H9 (cell line): ENCODE measurements at regions not wholly inside any gene's neighbourhood (a gene's known extent, or its start where the extent isn't known, plus 50 kb on each side); places are given as distances from the start of the nearest gene placed in this dataset.

ENCODE experiments used
- DNase-seq: peaks from one replicate; pipeline ENCODE4 v3.0.0-alpha.2; 2017
- H2AFZ ChIP-seq: one replicate; pipeline ENCODE4 v1.6.1; 2013; ENCODE audit warnings: mild to moderate bottlenecking, low read length, control low read depth, moderate library complexity
- H2AK5ac ChIP-seq: 2 replicates; pipeline ENCODE4 v1.6.1; 2013; ENCODE audit warnings: low read length, control low read depth, mixed read lengths; ENCODE audit not compliant: insufficient read length
- H2BK120ac ChIP-seq: one replicate; pipeline ENCODE4 v1.6.1; 2013; ENCODE audit warnings: low read depth, mild to moderate bottlenecking, low read length, control low read depth, inconsistent platforms; ENCODE audit not compliant: poor library complexity, severe bottlenecking
- H2BK12ac ChIP-seq: 2 replicates; pipeline ENCODE4 v1.6.1; 2013; ENCODE audit warnings: low read length, control low read depth, mixed read lengths, low read depth; ENCODE audit not compliant: insufficient read length
- H2BK15ac ChIP-seq: 2 replicates; pipeline ENCODE4 v1.6.1; 2013; ENCODE audit warnings: low read depth, low read length, control low read depth
- H2BK20ac ChIP-seq: one replicate; pipeline ENCODE4 v1.6.1; 2013; ENCODE audit warnings: low read depth, mild to moderate bottlenecking, low read length, control low read depth, inconsistent platforms; ENCODE audit not compliant: poor library complexity, severe bottlenecking
- H2BK5ac ChIP-seq: 2 replicates; pipeline ENCODE4 v1.6.1; 2013; ENCODE audit warnings: low read length, control low read depth, mixed read lengths; ENCODE audit not compliant: insufficient read length
- H3K14ac ChIP-seq: 2 replicates; pipeline ENCODE4 v1.6.1; 2013; ENCODE audit warnings: low read length, control low read depth; ENCODE audit not compliant: insufficient read depth
- H3K18ac ChIP-seq: 2 replicates; pipeline ENCODE4 v1.6.1; 2013; ENCODE audit warnings: low read depth, mild to moderate bottlenecking, mixed read lengths, low read length, control low read depth; ENCODE audit not compliant: insufficient read length
- H3K23ac ChIP-seq: 2 replicates; pipeline ENCODE4 v1.6.1; 2013; ENCODE audit warnings: low read length, control low read depth, mixed read lengths, low read depth; ENCODE audit not compliant: insufficient read length
- H3K23me2 ChIP-seq: 2 replicates; pipeline ENCODE4 v1.6.1; 2013; ENCODE audit warnings: low read depth, mild to moderate bottlenecking, mixed read lengths, low read length, control low read depth; ENCODE audit not compliant: insufficient read length, poor library complexity, severe bottlenecking
- H3K27ac ChIP-seq: 2 replicates; pipeline ENCODE4 v1.5.1; 2013; ENCODE audit warnings: low read length, control low read depth, mixed read lengths, low read depth; ENCODE audit not compliant: insufficient read length
- H3K27me3 ChIP-seq: 2 replicates; pipeline ENCODE4 v1.6.1; 2013; ENCODE audit warnings: low read length, control low read depth, inconsistent platforms; ENCODE audit not compliant: insufficient read depth
- H3K4ac ChIP-seq: 2 replicates; pipeline ENCODE4 v1.6.1; 2013; ENCODE audit warnings: low read depth, mild to moderate bottlenecking, control low read depth, inconsistent platforms, low read length, moderate library complexity
- H3K4me1 ChIP-seq: 2 replicates; pipeline ENCODE4 v1.6.1; 2013; ENCODE audit warnings: low read length, control low read depth, inconsistent platforms; ENCODE audit not compliant: insufficient read depth
- H3K4me2 ChIP-seq: 2 replicates; pipeline ENCODE4 v1.6.1; 2013; ENCODE audit warnings: low read length, control low read depth, mixed read lengths; ENCODE audit not compliant: insufficient read length, insufficient read depth
- H3K56ac ChIP-seq: 2 replicates; pipeline ENCODE4 v1.6.1; 2013; ENCODE audit warnings: low read depth, mild to moderate bottlenecking, mixed read lengths, low read length, control low read depth; ENCODE audit not compliant: insufficient read length
- H3K79me1 ChIP-seq: 2 replicates; pipeline ENCODE4 v1.6.1; 2013; ENCODE audit warnings: low read depth, mild to moderate bottlenecking, moderate library complexity, low read length, control low read depth, inconsistent platforms; ENCODE audit not compliant: insufficient read depth, poor library complexity, severe bottlenecking
- H3K79me2 ChIP-seq: 2 replicates; pipeline ENCODE4 v1.6.1; 2013; ENCODE audit warnings: low read length, control low read depth, inconsistent platforms; ENCODE audit not compliant: insufficient read depth
- H3K9ac ChIP-seq: 2 replicates; pipeline ENCODE4 v1.6.1; 2013; ENCODE audit warnings: low read length, control low read depth, mixed read lengths; ENCODE audit not compliant: insufficient read length; ENCODE audit errors: extremely low read depth
- H3K9me3 ChIP-seq: one replicate; pipeline ENCODE4 v1.6.1; 2013; ENCODE audit warnings: low read depth, low read length, inconsistent platforms; ENCODE audit not compliant: control insufficient read depth
- H3T11ph ChIP-seq: one replicate; pipeline ENCODE4 v1.6.1; 2013; ENCODE audit warnings: mild to moderate bottlenecking, low read length, control low read depth, inconsistent platforms
- H4K20me1 ChIP-seq: one replicate; pipeline ENCODE4 v1.6.1; 2013; ENCODE audit not compliant: control insufficient read depth, insufficient read length, insufficient read depth
- H4K5ac ChIP-seq: 2 replicates; pipeline ENCODE4 v1.6.1; 2013; ENCODE audit warnings: low read depth, mild to moderate bottlenecking, mixed read lengths, low read length, control low read depth; ENCODE audit not compliant: insufficient read length
- H4K8ac ChIP-seq: replicated peaks from 2 replicates; pipeline ENCODE4 v1.6.1; 2013; ENCODE audit warnings: low read length, control low read depth, mixed read lengths, low read depth; ENCODE audit not compliant: insufficient read length
- H4K91ac ChIP-seq: 2 replicates; pipeline ENCODE4 v1.6.1; 2013; ENCODE audit warnings: low read depth, mild to moderate bottlenecking, moderate library complexity, mixed read lengths, low read length, control low read depth; ENCODE audit not compliant: insufficient read length
- H3K27ac Mint-ChIP-seq, 3 experiments: 2 replicates in 2 of 3; 3 replicates in 1 of 3; pipeline ENCODE4 v1.8.0; 2020 to 2021; ENCODE audit warnings: mixed read lengths in 3 of 3, mild to moderate bottlenecking in 1 of 3, moderate library complexity in 1 of 3
- H3K27me3 Mint-ChIP-seq: 2 replicates; pipeline ENCODE4 v1.8.0; 2021; ENCODE audit warnings: low read depth, mild to moderate bottlenecking, moderate library complexity, mixed read lengths
- H3K36me3 Mint-ChIP-seq, 3 experiments: 2 replicates in 2 of 3; 3 replicates in 1 of 3; pipeline ENCODE4 v1.8.0; 2020 to 2021; ENCODE audit warnings: low read depth in 3 of 3, mixed read lengths in 3 of 3; ENCODE audit not compliant: insufficient read depth in 1 of 3
- H3K4me1 Mint-ChIP-seq, 2 experiments: 2 replicates each; pipeline ENCODE4 v1.8.0; 2020; ENCODE audit warnings: mixed read lengths in 2 of 2
- H3K4me3 Mint-ChIP-seq, 2 experiments: 2 replicates in 1 of 2; 3 replicates in 1 of 2; pipeline ENCODE4 v1.8.0; 2020 to 2021; ENCODE audit warnings: mild to moderate bottlenecking in 2 of 2, mixed read lengths in 2 of 2, moderate library complexity in 1 of 2
- H3K9me3 Mint-ChIP-seq, 2 experiments: 2 replicates in 1 of 2; 3 replicates in 1 of 2; pipeline ENCODE4 v1.8.0; 2020; ENCODE audit warnings: mild to moderate bottlenecking in 2 of 2, mixed read lengths in 2 of 2, moderate library complexity in 1 of 2
- CTCF ChIP-seq: fragments of 200-600 bp; sonication (generic); conservative IDR thresholded peaks from 3 replicates; pipeline ENCODE4 v1.8.0; 2021; ENCODE audit warnings: antibody characterized with exemption, mild to moderate bottlenecking
- WGBS: extraction: QIAGEN DNeasy Blood & Tissue Kit; methylation state at CpG from one replicate; pipeline ENCODE4 v1.1.7; 2013; ENCODE audit warnings: missing lambda C conversion rate, low lambda C conversion rate, mixed read lengths; ENCODE audit not compliant: insufficient read length; ENCODE audit errors: extremely low coverage; 5-methylcytosine and 5-hydroxymethylcytosine counted together

- Mint-ChIP-seq H3K4me3 (no peak overlapping the region), H3K27me3 (no peaks in the 10 kb centered on the region; the same call in 1 of the 2 replicates), H3K36me3 (no peaks in the 10 kb centered on the region), H3K27ac (no peak overlapping the region), H3K9me3 (no peaks in the 10 kb centered on the region), H3K4me1 (peaks cover 27 to 39% of the 10 kb centered on the region in 2 experiments)
- Histone ChIP-seq H3K79me1 (no peaks in the 10 kb centered on the region), H3K79me2 (no peaks in the 10 kb centered on the region), H4K20me1 (no peaks in the 10 kb centered on the region), H2BK120ac (no peak overlapping the region), H4K5ac (no peak overlapping the region), H3K14ac (no peak overlapping the region), H4K8ac (no peak overlapping the region), H2AK5ac (no peak overlapping the region), H3T11ph (no peak overlapping the region), H3K23me2 (no peaks in the 10 kb centered on the region), H3K9ac (no peak overlapping the region), H3K23ac (no peak overlapping the region), H3K4ac (no peak overlapping the region), H3K4me2 (no peak overlapping the region), H4K91ac (no peak overlapping the region), H2BK12ac (no peak overlapping the region), H2BK20ac (no peak overlapping the region), H3K27me3 (no peaks in the 10 kb centered on the region), H2AFZ (no peak overlapping the region), H3K9me3 (no peaks in the 10 kb centered on the region), H3K56ac (no peak overlapping the region), H2BK5ac (no peak overlapping the region), H2BK15ac (no peak overlapping the region), H3K27ac (no peak overlapping the region), H3K4me1 (peaks cover under 1% of the 10 kb centered on the region), H3K18ac (no peak overlapping the region)
- no peak for DNase-seq
- no CpG with 5 or more reads among the region's 1 CpG for WGBS
- no peak for TF ChIP-seq CTCF
These were observed 221.2 kb upstream of the PELI2 start for GRCh38 chr14:55897031-55897430.
